Activated CD8-positive, alpha-beta T cell treated with anti-CD3 and anti-CD28 coated beads for 36 hours (primary cell): ENCODE measurements at regions not wholly inside any gene's neighbourhood (a gene's known extent, or its start where the extent isn't known, plus 50 kb on each side); places are given as distances from the start of the nearest gene placed in this dataset.

ENCODE experiments used
- ATAC-seq: fragments of 200-7000 bp; cut with Tn5 transposase; one replicate; pipeline ENCODE4 v1.10.0; 2021; ENCODE audit warnings: mild to moderate bottlenecking, moderate library complexity
- CTCF ChIA-PET: fragments of 350-600 bp; sonication (Branson Sonifier 250); formaldehyde crosslinking; loops from one replicate; lab custom pipeline; 2021; ENCODE audit warnings: antibody characterized with exemption; lab: Charles Lee
- POLR2A ChIA-PET: fragments of 350-600 bp; sonication (Branson Sonifier 250); formaldehyde crosslinking; loops from one replicate; lab custom pipeline; 2021; ENCODE audit warnings: antibody characterized with exemption; lab: Charles Lee
- DNase-seq: peaks from one replicate; pipeline ENCODE4 v3.0.0-alpha.2; 2020
- H3K27ac Mint-ChIP-seq: one replicate; pipeline ENCODE4 v1.8.0; 2021; ENCODE audit warnings: mild to moderate bottlenecking, mixed read lengths
- H3K27me3 Mint-ChIP-seq: one replicate; pipeline ENCODE4 v1.8.0; 2021; ENCODE audit warnings: mixed read lengths
- H3K36me3 Mint-ChIP-seq: one replicate; pipeline ENCODE4 v1.8.0; 2021; ENCODE audit warnings: low read depth, mixed read lengths
- H3K4me1 Mint-ChIP-seq: one replicate; pipeline ENCODE4 v1.8.0; 2021; ENCODE audit warnings: low read depth, mixed read lengths
- H3K4me3 Mint-ChIP-seq: one replicate; pipeline ENCODE4 v1.8.0; 2021; ENCODE audit warnings: mild to moderate bottlenecking, moderate library complexity, mixed read lengths
- H3K9me3 Mint-ChIP-seq: one replicate; pipeline ENCODE4 v1.8.0; 2021; ENCODE audit warnings: mixed read lengths
- CTCF ChIP-seq: fragments of 200-600 bp; IDR thresholded peaks from one replicate; pipeline ENCODE4 v1.8.0; 2022; ENCODE audit warnings: antibody characterized with exemption, mild to moderate bottlenecking
- intact Hi-C: fragments of 100-400 bp; cut with micrococcal nuclease; formaldehyde crosslinking; loops from one replicate; pipeline ENCODE4 v1.10.0; 2022

GRCh38 chr3:22176911-22177310 lies 425.9 kb upstream of the ZNF385D start:
- POLR2A ChIA-PET: no interaction called here
- peaks cover 4% of the 10 kb centered on the region for H3K9me3 Mint-ChIP-seq
- H3K4me3 Mint-ChIP-seq: no peak overlapping the region
- no peak for TF ChIP-seq CTCF
- intact Hi-C loops: no loop called here
- no peak overlapping the region for H3K27ac Mint-ChIP-seq
- H3K4me1 Mint-ChIP-seq: no peaks in the 10 kb centered on the region
- DNase-seq: no peak
- no peaks in the 10 kb centered on the region for H3K27me3 Mint-ChIP-seq
- H3K36me3 Mint-ChIP-seq: no peaks in the 10 kb centered on the region
- CTCF ChIA-PET: no interaction called here
- no peak for ATAC-seq

GRCh38 chr3:22189616-22190015 lies 438.6 kb upstream of the ZNF385D start:
- H3K4me1 Mint-ChIP-seq: no peaks in the 10 kb centered on the region
- no peak overlapping the region for H3K27ac Mint-ChIP-seq
- POLR2A ChIA-PET: no interaction called here
- TF ChIP-seq CTCF: no peak
- peaks cover 2% of the 10 kb centered on the region for H3K9me3 Mint-ChIP-seq
- DNase-seq: no peak
- ATAC-seq: no peak
- no peak overlapping the region for H3K4me3 Mint-ChIP-seq
- intact Hi-C loops: no loop called here
- CTCF ChIA-PET: no interaction called here
- H3K27me3 Mint-ChIP-seq: no peaks in the 10 kb centered on the region
- no peaks in the 10 kb centered on the region for H3K36me3 Mint-ChIP-seq

GRCh38 chr3:22199095-22199494 lies 448.1 kb upstream of the ZNF385D start:
- Mint-ChIP-seq H3K27me3 (no peaks in the 10 kb centered on the region), H3K4me1 (no peaks in the 10 kb centered on the region), H3K36me3 (no peaks in the 10 kb centered on the region), H3K4me3 (no peak overlapping the region), H3K9me3 (peaks cover 2% of the 10 kb centered on the region), H3K27ac (no peak overlapping the region)
- DNase-seq: no peak
- POLR2A ChIA-PET: no interaction called here
- intact Hi-C loops: no loop called here
- ATAC-seq: no peak
- TF ChIP-seq CTCF: no peak
- CTCF ChIA-PET: no interaction called here

- TF ChIP-seq CTCF: no peak
- Mint-ChIP-seq H3K27me3 (no peaks in the 10 kb centered on the region), H3K9me3 (peaks cover 1% of the 10 kb centered on the region), H3K4me1 (no peaks in the 10 kb centered on the region), H3K36me3 (no peaks in the 10 kb centered on the region), H3K4me3 (no peak overlapping the region), H3K27ac (no peak overlapping the region)
- ATAC-seq: no peak
- ChIA-PET CTCF (no interaction called here), POLR2A (no interaction called here)
- intact Hi-C loops: no loop called here
- no peak for DNase-seq
These were observed 457.8 kb upstream of the ZNF385D start for GRCh38 chr3:22208844-22209243.

GRCh38 chr3:22209578-22209977 lies 458.6 kb upstream of the ZNF385D start:
- ChIA-PET POLR2A (no interaction called here), CTCF (no interaction called here)
- Mint-ChIP-seq H3K36me3 (no peaks in the 10 kb centered on the region), H3K9me3 (peaks cover under 1% of the 10 kb centered on the region), H3K4me1 (no peaks in the 10 kb centered on the region), H3K4me3 (no peak overlapping the region), H3K27ac (no peak overlapping the region), H3K27me3 (no peaks in the 10 kb centered on the region)
- no peak for DNase-seq
- ATAC-seq: no peak
- TF ChIP-seq CTCF: no peak
- intact Hi-C loops: no loop called here
